ENCODE measurements at regions not wholly inside any gene's neighbourhood (a gene's known extent, or its start where the extent isn't known, plus 50 kb on each side); places are given as distances from the start of the nearest gene placed in this dataset.

DNA sequence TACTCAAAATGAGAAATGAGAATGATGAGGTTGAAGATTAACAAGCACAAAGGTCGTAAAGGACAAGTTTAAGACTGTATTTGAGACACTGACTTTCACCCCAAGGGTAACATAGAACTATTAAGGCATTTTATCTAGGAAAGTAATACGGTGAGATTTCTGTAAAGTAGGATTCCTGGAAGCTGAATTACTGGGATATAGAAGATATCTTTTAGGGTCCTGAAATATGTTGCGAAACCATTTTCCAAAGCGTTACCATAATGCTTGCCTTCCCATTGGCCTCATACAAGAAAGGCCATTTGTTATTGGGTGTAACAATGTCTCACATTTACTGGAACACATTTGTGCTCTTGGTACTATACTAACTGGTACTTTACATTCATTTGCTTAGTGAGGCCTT, 1185.9 kb upstream of the TENM4 start:
- TF ChIP-seq, protein P1, sequence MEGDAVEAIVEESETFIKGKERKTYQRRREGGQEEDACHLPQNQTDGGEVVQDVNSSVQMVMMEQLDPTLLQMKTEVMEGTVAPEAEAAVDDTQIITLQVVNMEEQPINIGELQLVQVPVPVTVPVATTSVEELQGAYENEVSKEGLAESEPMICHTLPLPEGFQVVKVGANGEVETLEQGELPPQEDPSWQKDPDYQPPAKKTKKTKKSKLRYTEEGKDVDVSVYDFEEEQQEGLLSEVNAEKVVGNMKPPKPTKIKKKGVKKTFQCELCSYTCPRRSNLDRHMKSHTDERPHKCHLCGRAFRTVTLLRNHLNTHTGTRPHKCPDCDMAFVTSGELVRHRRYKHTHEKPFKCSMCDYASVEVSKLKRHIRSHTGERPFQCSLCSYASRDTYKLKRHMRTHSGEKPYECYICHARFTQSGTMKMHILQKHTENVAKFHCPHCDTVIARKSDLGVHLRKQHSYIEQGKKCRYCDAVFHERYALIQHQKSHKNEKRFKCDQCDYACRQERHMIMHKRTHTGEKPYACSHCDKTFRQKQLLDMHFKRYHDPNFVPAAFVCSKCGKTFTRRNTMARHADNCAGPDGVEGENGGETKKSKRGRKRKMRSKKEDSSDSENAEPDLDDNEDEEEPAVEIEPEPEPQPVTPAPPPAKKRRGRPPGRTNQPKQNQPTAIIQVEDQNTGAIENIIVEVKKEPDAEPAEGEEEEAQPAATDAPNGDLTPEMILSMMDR (IDR thresholded peaks at IDR 0.05; ENCODE audit: low read depth, low read length, missing control alignments), result no peak
- H3K4me3 ChIP-seq (replicated peaks; ENCODE audit: low read depth, low read length), result no peak overlapping the region
- no peak for DNase-seq (ENCODE audit: extremely low read depth, low read depth)

DNA sequence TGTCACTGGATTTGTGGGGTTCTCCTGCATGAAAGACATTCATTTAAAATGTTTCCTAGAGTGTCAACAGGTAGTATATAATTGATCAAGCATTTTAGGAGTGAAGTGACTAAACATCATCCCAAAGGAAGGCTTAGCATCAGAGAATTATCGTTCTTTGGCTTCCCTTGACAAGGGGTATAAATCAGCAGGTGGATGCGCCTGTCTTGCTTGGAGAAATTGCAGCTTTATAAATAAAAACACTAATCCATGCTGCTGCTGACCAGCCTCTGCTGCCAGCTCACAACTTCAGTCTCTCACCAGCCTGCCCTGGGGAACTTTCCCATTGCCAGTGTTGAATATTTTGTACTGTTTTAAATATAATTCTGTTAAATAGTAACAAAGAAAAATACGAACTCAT, 1184.7 kb upstream of the TENM4 start:
- TF ChIP-seq, protein P1 (IDR thresholded peaks at IDR 0.05; ENCODE audit: low read depth, low read length, missing control alignments), result no peak

GRCh38 chr11:80621871-80622270, 1181.0 kb upstream of the TENM4 start:
- DNase-seq (ENCODE audit: extremely low read depth, low read depth), result no peak
- no peak overlapping the region for H3K4me3 ChIP-seq (replicated peaks; ENCODE audit: low read depth, low read length)
- TF ChIP-seq, protein P1 (IDR thresholded peaks at IDR 0.05; ENCODE audit: low read depth, low read length, missing control alignments), result no peak

More for the DNA sequence above, 1184.7 kb upstream of the TENM4 start:
- DNase-seq (ENCODE audit: extremely low read depth, low read depth), result no peak
- H3K4me3 ChIP-seq (replicated peaks; ENCODE audit: low read depth, low read length), result no peak overlapping the region

GRCh38 chr11:80620867-80621266, 1180.0 kb upstream of the TENM4 start:
- TF ChIP-seq, protein P1 (IDR thresholded peaks at IDR 0.05; ENCODE audit: low read depth, low read length, missing control alignments), result no peak
- H3K4me3 ChIP-seq (replicated peaks; ENCODE audit: low read depth, low read length), result no peak overlapping the region
- no peak for DNase-seq (ENCODE audit: extremely low read depth, low read depth)

GRCh38 chr11:80617156-80617555, 1176.3 kb upstream of the TENM4 start:
- TF ChIP-seq, protein P1 (IDR thresholded peaks at IDR 0.05; ENCODE audit: low read depth, low read length, missing control alignments), result no peak
- no peak for DNase-seq (ENCODE audit: extremely low read depth, low read depth)
- H3K4me3 ChIP-seq (replicated peaks; ENCODE audit: low read depth, low read length), result no peak overlapping the region

- no peak for DNase-seq (ENCODE audit: extremely low read depth, low read depth)
Measured at GRCh38 chr11:80616070-80616800, 1175.4 kb upstream of the TENM4 start.

More at GRCh38 chr11:80616070-80616800, 1175.4 kb upstream of the TENM4 start:
- no peak overlapping the region for H3K4me3 ChIP-seq (replicated peaks; ENCODE audit: low read depth, low read length)
- TF ChIP-seq, protein P1 (IDR thresholded peaks at IDR 0.05; ENCODE audit: low read depth, low read length, missing control alignments), result no peak

Data from HFF-Myc (cell line).